ENCODE measurements at regions not wholly inside any gene's neighbourhood (a gene's known extent, or its start where the extent isn't known, plus 50 kb on each side); places are given as distances from the start of the nearest gene placed in this dataset.

DNA sequence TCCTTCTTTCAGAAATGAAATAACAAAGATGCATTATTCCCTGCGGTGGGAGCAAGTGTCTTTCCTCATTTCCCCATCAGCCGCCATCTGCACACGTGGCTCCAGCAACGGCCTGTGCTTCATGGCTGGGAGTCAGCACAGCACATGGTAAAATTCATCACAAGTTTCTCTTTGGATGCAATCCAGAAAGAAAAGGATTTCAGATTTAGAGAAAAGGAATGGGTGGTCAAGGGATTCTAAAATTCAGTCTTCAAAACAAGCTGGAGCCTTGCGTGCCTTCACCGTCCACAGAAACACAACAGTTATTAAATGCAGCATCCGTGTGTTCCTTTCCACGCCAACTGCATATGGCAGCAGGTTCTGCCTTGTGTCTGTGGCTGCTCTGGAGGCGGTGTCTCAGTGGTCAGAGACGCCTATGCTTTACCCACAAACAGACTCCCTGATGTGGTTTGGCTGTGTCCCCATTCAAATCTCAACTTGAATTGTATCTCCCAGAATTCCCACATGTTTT, 107.6 kb downstream of the THBS2 start:
- Mint-ChIP-seq H3K36me3 (ENCODE audit: low read depth) (no peaks in the 10 kb centered on the region), H3K27ac (no peak overlapping the region), H3K9me3 (peaks cover 5% of the 10 kb centered on the region), H3K27me3 (peaks cover 14% of the 10 kb centered on the region), H3K4me3 (no peak overlapping the region), H3K4me1 (ENCODE audit: low read depth) (no peaks in the 10 kb centered on the region)
- no peaks in the 10 kb centered on the region for H3K36me3 ChIP-seq (ENCODE audit: insufficient read depth, low read length)
- no peaks in the 10 kb centered on the region for H3K27me3 ChIP-seq (ENCODE audit: control insufficient read depth in 1 of 2, insufficient read depth in 2 of 2, low read length in 2 of 2)
- CTCF ChIA-PET: no interaction called here
- H3K4me3 ChIP-seq (ENCODE audit: low read length): no peak overlapping the region
- no peaks in the 10 kb centered on the region for H3K9me3 ChIP-seq (ENCODE audit: control insufficient read depth in 1 of 2, insufficient read depth in 1 of 2, low read length in 2 of 2)
- no peaks in the 10 kb centered on the region for H3K4me1 ChIP-seq (ENCODE audit: insufficient read depth, low read length)
- POLR2A ChIA-PET: no interaction called here
- intact Hi-C loops (cut with DNase I, micrococcal nuclease): no loop called here
- no peak overlapping the region for H3K27ac ChIP-seq (ENCODE audit: low read depth in 1 of 2, low read length in 2 of 2)
- TF ChIP-seq, protein P1, sequence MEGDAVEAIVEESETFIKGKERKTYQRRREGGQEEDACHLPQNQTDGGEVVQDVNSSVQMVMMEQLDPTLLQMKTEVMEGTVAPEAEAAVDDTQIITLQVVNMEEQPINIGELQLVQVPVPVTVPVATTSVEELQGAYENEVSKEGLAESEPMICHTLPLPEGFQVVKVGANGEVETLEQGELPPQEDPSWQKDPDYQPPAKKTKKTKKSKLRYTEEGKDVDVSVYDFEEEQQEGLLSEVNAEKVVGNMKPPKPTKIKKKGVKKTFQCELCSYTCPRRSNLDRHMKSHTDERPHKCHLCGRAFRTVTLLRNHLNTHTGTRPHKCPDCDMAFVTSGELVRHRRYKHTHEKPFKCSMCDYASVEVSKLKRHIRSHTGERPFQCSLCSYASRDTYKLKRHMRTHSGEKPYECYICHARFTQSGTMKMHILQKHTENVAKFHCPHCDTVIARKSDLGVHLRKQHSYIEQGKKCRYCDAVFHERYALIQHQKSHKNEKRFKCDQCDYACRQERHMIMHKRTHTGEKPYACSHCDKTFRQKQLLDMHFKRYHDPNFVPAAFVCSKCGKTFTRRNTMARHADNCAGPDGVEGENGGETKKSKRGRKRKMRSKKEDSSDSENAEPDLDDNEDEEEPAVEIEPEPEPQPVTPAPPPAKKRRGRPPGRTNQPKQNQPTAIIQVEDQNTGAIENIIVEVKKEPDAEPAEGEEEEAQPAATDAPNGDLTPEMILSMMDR (IDR thresholded peaks at IDR 0.05): no peak
- DNase-seq (no peak), ATAC-seq (ENCODE audit: poor library complexity) (no peak)

DNA sequence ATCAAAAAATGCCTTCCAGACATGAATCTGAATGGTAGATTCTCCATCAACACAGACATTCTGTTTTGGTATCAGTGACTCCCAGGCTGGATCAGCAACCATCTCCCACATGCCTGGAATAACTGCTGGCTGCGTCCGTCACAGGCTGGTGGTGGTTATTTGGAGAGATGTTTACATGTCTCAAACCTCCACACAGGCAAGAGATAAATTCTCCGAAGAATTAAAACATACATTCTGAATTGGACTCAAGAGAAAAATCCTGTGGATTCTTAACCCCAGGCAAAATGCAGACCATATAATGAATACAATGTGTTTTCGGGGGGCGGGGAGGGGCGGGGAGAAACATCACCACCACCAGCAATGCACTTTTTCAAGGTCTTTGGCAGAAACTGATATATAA, 108.2 kb downstream of the THBS2 start:
- Histone ChIP-seq H3K36me3 (ENCODE audit: insufficient read depth, low read length) (no peaks in the 10 kb centered on the region), H3K4me3 (ENCODE audit: low read length) (no peak overlapping the region), H3K27ac (ENCODE audit: low read depth in 1 of 2, low read length in 2 of 2) (no peak overlapping the region), H3K27me3 (ENCODE audit: control insufficient read depth in 1 of 2, insufficient read depth in 2 of 2, low read length in 2 of 2) (no peaks in the 10 kb centered on the region), H3K9me3 (ENCODE audit: control insufficient read depth in 1 of 2, insufficient read depth in 1 of 2, low read length in 2 of 2) (no peaks in the 10 kb centered on the region), H3K4me1 (ENCODE audit: insufficient read depth, low read length) (no peaks in the 10 kb centered on the region)
- Mint-ChIP-seq H3K36me3 (ENCODE audit: low read depth) (no peaks in the 10 kb centered on the region), H3K27me3 (peaks cover 18% of the 10 kb centered on the region), H3K4me3 (no peak overlapping the region), H3K4me1 (ENCODE audit: low read depth) (no peaks in the 10 kb centered on the region), H3K27ac (no peak overlapping the region), H3K9me3 (peaks cover 5% of the 10 kb centered on the region)
- ATAC-seq (ENCODE audit: poor library complexity): no peak
- intact Hi-C loops (cut with DNase I, micrococcal nuclease): no loop called here
- CTCF ChIA-PET: no interaction called here
- no peak for DNase-seq
- TF ChIP-seq, protein P1 (IDR thresholded peaks at IDR 0.05): no peak
- POLR2A ChIA-PET: no interaction called here

DNA sequence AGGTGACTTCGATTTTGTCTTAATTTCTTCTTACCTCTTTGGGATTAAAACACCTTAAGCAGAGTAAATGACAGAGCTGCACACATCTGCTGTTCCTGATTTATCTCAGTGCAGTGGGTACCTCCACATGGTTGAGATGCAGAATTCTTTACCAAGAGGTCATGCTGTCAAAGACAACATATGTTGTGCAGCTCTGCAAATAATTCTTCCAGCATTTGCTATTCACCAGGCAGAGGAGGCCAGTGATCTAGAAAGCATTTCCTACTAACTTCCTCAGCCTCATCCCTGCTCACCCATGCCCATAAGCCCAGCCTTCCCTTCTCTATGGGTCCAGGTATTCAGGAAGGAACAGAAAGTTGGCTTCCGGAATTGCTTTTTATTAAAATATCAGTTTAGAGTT, 109.3 kb downstream of the THBS2 start:
- TF ChIP-seq, protein P1 (IDR thresholded peaks at IDR 0.05): no peak
- DNase-seq (no peak), ATAC-seq (ENCODE audit: poor library complexity) (no peak)
- no peaks in the 10 kb centered on the region for H3K36me3 Mint-ChIP-seq (ENCODE audit: low read depth)
- ChIA-PET POLR2A (no interaction called here), CTCF (no interaction called here)
- Histone ChIP-seq H3K27me3 (ENCODE audit: control insufficient read depth in 1 of 2, insufficient read depth in 2 of 2, low read length in 2 of 2) (no peaks in the 10 kb centered on the region), H3K4me1 (ENCODE audit: insufficient read depth, low read length) (no peaks in the 10 kb centered on the region), H3K9me3 (ENCODE audit: control insufficient read depth in 1 of 2, insufficient read depth in 1 of 2, low read length in 2 of 2) (peaks cover 0 to 5% of the 10 kb centered on the region in 2 experiments), H3K4me3 (ENCODE audit: low read length) (no peak overlapping the region), H3K36me3 (ENCODE audit: insufficient read depth, low read length) (no peaks in the 10 kb centered on the region), H3K27ac (ENCODE audit: low read depth in 1 of 2, low read length in 2 of 2) (no peak overlapping the region)
- peaks cover 5% of the 10 kb centered on the region for H3K9me3 Mint-ChIP-seq
- no peaks in the 10 kb centered on the region for H3K4me1 Mint-ChIP-seq (ENCODE audit: low read depth)
- H3K27ac Mint-ChIP-seq: no peak overlapping the region
- H3K27me3 Mint-ChIP-seq: peaks cover 18% of the 10 kb centered on the region
- intact Hi-C loops (cut with DNase I, micrococcal nuclease): no loop called here
- no peak overlapping the region for H3K4me3 Mint-ChIP-seq
